ENCODE measurements at regions not wholly inside any gene's neighbourhood (a gene's known extent, or its start where the extent isn't known, plus 50 kb on each side); places are given as distances from the start of the nearest gene placed in this dataset.
"Not testable (repeated sequence)": the region's sequence is repeated elsewhere in the genome, so short reads cannot be mapped to it uniquely, and the experiment has no call there.

DNA sequence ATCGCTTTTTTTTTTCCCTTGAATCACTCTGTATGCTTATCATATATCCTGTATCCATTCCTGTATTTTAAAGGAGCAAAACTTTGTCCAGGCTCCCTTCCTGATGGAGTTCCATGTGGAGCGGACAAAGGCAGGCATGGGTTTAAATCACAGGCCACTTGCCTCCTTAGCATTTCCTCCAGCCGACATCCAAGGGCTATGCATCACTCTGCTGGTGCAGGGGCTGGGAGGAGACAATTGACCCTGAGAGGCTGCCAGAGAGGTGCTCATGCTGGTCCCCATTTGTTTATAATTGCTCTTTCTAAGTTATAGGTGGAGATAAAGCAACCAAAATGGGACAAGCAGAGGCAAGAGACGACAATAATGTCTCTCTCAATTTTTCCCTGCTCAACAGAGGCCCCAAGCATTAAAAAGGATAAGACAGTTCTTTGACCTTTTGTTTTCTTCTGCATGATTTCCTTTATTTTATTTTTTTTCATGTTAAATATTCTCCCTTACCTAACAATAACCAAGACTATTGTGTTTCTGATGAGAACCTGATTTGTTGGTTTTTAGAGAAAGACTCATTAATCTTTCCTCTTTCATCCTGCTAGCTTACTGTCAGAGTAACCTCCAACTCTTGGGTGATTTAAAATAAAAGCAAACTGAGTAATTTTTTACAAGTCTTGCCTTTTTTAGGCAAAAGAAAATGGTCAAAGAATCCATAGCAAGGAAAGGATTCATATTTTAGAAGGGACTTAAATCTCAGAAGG lies 353.7 kb downstream of the ADGRL2 start:
- DNase-seq, result no peak

DNA sequence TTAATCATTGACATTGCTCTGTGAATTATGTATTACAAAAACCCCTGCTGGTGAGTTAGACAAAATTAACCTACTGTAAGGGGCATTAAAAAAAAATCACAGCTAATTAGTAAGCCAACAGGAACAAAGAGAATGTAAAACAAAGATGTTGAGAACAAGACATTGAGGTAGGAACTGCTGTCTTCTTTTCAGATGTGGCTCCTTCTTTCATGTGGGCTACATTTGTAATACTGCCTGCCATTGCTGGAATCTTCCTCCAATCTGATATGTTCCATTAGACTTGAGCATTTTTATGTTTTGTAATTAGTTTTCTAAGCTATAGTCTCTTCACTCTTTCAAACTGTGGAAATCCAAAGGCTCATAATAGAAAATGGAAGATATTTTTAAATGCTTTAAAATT lies 353.0 kb downstream of the ADGRL2 start:
- DNase-seq, result no peak

- no peak for DNase-seq
Observed at GRCh38 chr1:82153272-82153629, 352.5 kb downstream of the ADGRL2 start.

DNA sequence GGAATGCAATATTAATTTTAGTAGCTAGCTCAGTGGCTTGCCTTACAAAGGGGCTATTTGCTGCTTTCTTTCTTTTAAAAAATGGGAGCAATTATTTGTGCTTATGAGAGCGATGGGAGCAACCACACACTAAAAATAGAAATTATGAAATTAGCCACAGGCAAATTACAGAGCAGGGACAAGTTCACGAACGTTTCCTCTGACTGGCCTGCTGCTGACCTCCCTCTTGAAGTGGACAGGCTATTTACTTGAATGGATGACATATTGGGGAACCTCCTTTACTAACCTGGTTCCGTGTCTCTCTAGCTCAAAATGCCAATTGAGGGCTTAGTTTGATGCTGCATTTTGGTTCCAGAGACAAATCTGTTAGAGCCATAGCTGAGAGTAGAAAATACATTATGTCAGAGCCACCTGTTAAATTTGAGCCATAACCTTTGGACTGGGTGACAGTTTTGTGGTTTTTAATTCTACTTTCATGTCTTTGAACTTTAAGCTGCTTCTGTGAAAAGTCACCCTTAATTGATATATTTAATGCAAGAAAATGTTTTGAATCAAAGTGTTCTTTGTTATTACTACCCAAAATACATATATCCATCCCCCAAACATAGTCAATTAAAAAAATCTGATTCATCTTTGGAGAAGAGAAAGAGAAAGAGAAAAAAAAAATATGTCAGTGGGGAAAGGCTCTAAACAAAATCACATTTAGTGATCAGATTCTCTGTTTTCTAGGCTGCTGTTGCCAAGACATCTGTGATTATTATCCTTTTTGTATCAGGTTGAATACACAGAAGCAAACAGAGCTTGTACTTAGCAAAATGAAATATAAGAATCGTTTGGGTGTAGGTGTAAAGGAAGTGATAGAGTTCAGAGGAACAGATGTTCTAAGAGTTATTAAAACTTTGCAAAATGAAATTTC lies 351.9 kb downstream of the ADGRL2 start:
- DNase-seq, result no peak

DNA sequence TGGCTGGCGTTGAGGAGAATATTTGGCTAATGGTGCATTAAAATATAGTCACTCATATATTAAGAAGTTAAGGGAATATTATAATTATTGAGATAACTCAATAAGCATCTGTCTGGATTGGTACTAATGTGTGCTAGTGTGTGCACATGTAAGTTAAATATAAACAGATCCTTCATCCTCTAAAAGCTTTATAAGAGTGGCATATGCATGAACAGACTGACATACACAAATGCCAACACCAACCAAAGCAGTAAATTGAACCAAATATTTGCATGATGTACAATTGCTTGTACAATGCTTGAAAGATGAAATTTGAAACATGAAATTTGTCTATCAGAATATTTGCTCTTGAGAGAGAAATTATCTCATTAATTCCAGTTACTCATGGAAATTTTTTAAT lies 344.9 kb downstream of the ADGRL2 start:
- DNase-seq, result no peak

- DNase-seq, result no peak
Observed at GRCh38 chr1:82143108-82143833, 342.5 kb downstream of the ADGRL2 start.

DNA sequence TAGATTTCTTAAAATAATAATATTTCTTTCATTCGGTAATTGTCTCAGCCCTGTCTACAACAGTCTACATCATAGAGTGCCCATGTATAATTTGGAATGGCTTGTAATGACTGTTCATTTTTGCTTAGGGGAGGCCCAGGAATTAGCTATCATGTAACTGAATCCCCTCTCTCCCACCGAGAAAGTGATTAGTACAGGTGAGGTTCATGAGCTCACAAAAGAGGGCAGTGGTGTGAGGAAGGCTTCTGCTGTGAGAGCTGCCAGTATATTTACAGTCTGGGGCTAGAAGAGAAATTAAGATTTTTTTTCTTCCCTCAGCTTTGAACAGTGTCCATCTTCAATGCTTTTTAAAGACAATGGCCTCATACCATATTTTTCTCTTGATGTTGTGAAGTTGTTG lies 340.7 kb downstream of the ADGRL2 start:
- no peak for DNase-seq

GRCh38 chr1:82139751-82140468 lies 339.2 kb downstream of the ADGRL2 start:
- DNase-seq, result no peak

DNA sequence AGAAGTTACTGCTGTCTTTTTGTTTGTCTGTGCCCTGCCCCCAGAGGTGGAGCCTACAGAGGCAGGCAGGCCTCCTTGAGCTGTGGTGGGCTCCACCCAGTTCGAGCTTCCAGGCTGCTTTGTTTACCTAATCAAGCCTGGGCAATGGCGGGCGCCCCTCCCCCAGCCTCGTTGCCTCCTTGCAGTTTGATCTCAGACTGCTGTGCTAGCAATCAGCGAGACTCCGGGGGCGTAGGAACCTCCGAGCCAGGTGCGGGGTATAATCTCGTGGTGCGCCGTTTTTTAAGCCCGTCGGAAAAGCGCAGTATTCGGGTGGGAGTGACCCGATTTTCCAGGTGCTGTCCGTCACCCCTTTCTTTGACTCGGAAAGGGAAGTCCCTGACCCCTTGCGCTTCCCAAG lies 335.6 kb downstream of the ADGRL2 start:
- not testable (repeated sequence) for DNase-seq

DNA sequence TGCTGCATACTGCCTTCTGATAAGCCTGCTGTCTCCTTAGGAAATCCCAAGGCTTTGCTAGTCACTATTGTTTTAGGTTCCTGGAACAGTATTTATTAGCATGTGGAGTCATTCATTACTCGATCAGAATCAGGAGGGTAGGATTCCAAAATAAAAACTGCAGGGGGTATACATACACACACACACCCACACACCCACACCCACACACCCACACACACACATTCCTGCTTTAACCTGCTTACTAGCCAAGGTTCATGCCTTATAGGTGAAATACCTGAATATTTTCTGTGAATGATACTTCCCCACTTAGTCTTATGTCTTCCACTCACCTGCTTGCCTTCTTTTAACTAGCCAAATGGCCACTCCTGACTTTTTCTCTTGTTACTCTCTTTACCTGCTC lies 325.1 kb downstream of the ADGRL2 start:
- DNase-seq, result no peak

- DNase-seq, result no peak
Observed at GRCh38 chr1:82125119-82125518, 324.4 kb downstream of the ADGRL2 start.

GRCh38 chr1:82121421-82121820 lies 320.7 kb downstream of the ADGRL2 start:
- DNase-seq, result no peak

- no peak for DNase-seq
Observed at GRCh38 chr1:82116105-82116504, 315.4 kb downstream of the ADGRL2 start.

DNA sequence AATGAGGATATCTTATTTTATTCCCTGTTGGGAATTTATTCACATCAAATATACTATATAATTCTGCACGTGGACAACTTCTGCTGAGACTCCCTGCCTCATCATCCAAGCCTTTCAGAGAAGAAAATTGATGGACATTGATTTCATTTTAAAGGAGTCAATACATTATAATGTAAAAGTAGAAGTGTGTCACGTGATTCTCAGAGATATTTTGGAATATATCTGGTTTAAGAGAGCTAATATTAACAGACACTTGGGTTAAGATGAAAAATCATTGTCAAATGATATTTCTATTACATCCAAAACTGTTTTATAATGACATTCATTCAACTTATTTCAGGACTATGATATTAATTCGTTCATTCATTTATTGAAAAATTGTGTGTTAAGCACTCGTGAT lies 314.2 kb downstream of the ADGRL2 start:
- DNase-seq, result no peak

- DNase-seq, result no peak
Observed at GRCh38 chr1:82110366-82111254, 309.9 kb downstream of the ADGRL2 start.

- no peak for DNase-seq
Observed at GRCh38 chr1:82108843-82109242, 308.1 kb downstream of the ADGRL2 start.

DNA sequence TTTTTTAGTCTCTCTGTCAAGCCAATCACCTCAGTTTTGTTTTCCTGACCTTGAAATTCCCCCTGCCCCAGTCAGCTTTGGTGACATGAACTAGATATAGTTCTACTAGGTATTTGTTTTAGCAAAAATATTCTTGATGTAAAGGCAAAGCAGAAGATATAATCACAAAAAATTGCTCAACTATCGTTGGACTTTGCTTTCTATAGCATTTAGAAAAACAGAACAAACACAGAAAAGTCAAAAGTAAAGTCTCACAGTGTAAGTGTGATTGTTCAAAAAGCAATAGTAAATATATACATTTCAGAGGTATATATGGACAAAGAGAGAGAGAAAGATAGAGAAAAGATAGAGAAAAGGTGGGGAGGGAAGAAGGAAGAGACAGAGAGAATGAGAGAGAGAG lies 305.9 kb downstream of the ADGRL2 start:
- DNase-seq, result no peak

GRCh38 chr1:82099170-82099569 lies 298.4 kb downstream of the ADGRL2 start:
- no peak for DNase-seq

DNA sequence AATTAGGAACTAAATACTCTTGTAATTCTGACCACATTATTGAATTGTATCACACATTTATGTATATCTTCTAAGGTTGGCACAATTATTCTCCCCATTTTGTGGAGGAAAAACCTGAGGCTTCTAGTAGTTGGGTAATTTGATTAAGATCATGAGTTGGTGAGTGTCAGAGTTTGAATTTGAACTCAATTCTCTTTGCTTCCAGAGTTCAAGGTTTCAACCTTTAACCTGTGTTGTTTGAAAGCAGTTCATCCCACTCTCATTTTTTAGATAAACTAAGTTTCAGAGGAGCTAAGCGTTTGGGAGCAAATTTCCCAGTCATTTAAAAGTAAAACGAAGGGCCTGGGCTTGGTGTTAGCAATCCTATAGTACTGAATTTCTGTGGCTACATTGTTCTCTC lies 293.4 kb downstream of the ADGRL2 start:
- no peak for DNase-seq

- DNase-seq, result no peak
Observed at GRCh38 chr1:82091729-82092128, 291.0 kb downstream of the ADGRL2 start.

- no peak for DNase-seq
Observed at GRCh38 chr1:82091265-82091664, 290.5 kb downstream of the ADGRL2 start.

DNA sequence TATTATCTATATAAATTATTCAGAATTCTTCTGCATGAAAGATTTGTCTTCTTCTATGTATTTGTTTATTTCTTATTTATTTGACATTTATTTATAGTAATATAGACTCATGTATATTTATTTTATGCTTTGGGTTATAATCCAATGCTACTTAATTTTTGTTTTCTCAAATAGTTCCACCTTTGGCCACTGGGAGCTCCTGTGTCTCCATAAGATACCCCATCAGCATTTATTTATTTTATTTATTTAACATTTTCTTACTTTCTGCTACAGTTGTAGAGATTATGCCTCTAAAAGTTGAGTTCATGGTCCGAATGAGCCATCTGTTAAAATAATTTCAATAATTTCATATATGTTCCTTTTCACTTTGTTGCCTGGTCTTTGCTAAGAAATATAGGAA lies 289.4 kb downstream of the ADGRL2 start:
- DNase-seq, result no peak
